ENCODE measurements at regions not wholly inside any gene's neighbourhood (a gene's known extent, or its start where the extent isn't known, plus 50 kb on each side); places are given as distances from the start of the nearest gene placed in this dataset.
"Not testable (repeated sequence)": the region's sequence is repeated elsewhere in the genome, so short reads cannot be mapped to it uniquely, and the experiment has no call there.

GRCh38 chr9:75456698-75457097 lies 368.4 kb downstream of the OSTF1 start:
- DNase-seq (ENCODE audit: low read depth, low spot score) = no peak

- no peak for DNase-seq (ENCODE audit: low read depth, low spot score)
These were observed 369.2 kb downstream of the OSTF1 start for GRCh38 chr9:75457474-75458011.

GRCh38 chr9:75459311-75459710 lies 371.0 kb downstream of the OSTF1 start:
- not testable (repeated sequence) for DNase-seq (ENCODE audit: low read depth, low spot score)

- no peak for DNase-seq (ENCODE audit: low read depth, low spot score)
These were observed 372.9 kb downstream of the OSTF1 start for GRCh38 chr9:75461183-75461582.

GRCh38 chr9:75462866-75463265 lies 374.6 kb downstream of the OSTF1 start:
- DNase-seq (ENCODE audit: low read depth, low spot score) = no peak

- no peak for DNase-seq (ENCODE audit: low read depth, low spot score)
These were observed 375.6 kb downstream of the OSTF1 start for GRCh38 chr9:75463871-75464270.

GRCh38 chr9:75464726-75465125 lies 376.4 kb downstream of the OSTF1 start:
- DNase-seq (ENCODE audit: low read depth, low spot score) = no peak

- DNase-seq (ENCODE audit: low read depth, low spot score) = no peak
These were observed 378.8 kb downstream of the OSTF1 start for GRCh38 chr9:75467142-75467541.

- no peak for DNase-seq (ENCODE audit: low read depth, low spot score)
These were observed 383.3 kb downstream of the OSTF1 start for GRCh38 chr9:75471549-75472114.

- no peak for DNase-seq (ENCODE audit: low read depth, low spot score)
These were observed 394.3 kb downstream of the OSTF1 start for GRCh38 chr9:75482566-75482965.

- no peak for DNase-seq (ENCODE audit: low read depth, low spot score)
These were observed 395.3 kb downstream of the OSTF1 start for GRCh38 chr9:75483636-75484035.

- no peak for DNase-seq (ENCODE audit: low read depth, low spot score)
These were observed 399.8 kb downstream of the OSTF1 start for GRCh38 chr9:75487856-75488718.

GRCh38 chr9:75488719-75489110 lies 400.4 kb downstream of the OSTF1 start:
- no peak for DNase-seq (ENCODE audit: low read depth, low spot score)

- no peak for DNase-seq (ENCODE audit: low read depth, low spot score)
These were observed 400.1 kb upstream of the PCSK5 start for GRCh38 chr9:75490326-75490725.

GRCh38 chr9:75491533-75491932 lies 398.9 kb upstream of the PCSK5 start:
- no peak for DNase-seq (ENCODE audit: low read depth, low spot score)

- no peak for DNase-seq (ENCODE audit: low read depth, low spot score)
These were observed 390.7 kb upstream of the PCSK5 start for GRCh38 chr9:75499812-75500211.

GRCh38 chr9:75500479-75500878 lies 390.0 kb upstream of the PCSK5 start:
- no peak for DNase-seq (ENCODE audit: low read depth, low spot score)

GRCh38 chr9:75500940-75501339 lies 389.5 kb upstream of the PCSK5 start:
- DNase-seq (ENCODE audit: low read depth, low spot score) = not testable (repeated sequence)

GRCh38 chr9:75504721-75505120 lies 385.8 kb upstream of the PCSK5 start:
- DNase-seq (ENCODE audit: low read depth, low spot score) = no peak

- DNase-seq (ENCODE audit: low read depth, low spot score) = no peak
These were observed 384.8 kb upstream of the PCSK5 start for GRCh38 chr9:75505654-75506053.

GRCh38 chr9:75529463-75529862 lies 361.0 kb upstream of the PCSK5 start:
- no peak for DNase-seq (ENCODE audit: low read depth, low spot score)

- DNase-seq (ENCODE audit: low read depth, low spot score) = no peak
These were observed 358.9 kb upstream of the PCSK5 start for GRCh38 chr9:75531588-75531987.

All from brain pericyte (primary cell).